GM21367 (cell line): ENCODE measurements at regions not wholly inside any gene's neighbourhood (a gene's known extent, or its start where the extent isn't known, plus 50 kb on each side); places are given as distances from the start of the nearest gene placed in this dataset.
"Not testable (repeated sequence)": the region's sequence is repeated elsewhere in the genome, so short reads cannot be mapped to it uniquely, and the experiment has no call there.

Experiments used
- ATAC-seq: cut with Tn5 transposase; IDR thresholded peaks from one replicate; pipeline ENCODE4 v1.9.1; 2021; ENCODE audit not compliant: unreplicated experiment

DNA sequence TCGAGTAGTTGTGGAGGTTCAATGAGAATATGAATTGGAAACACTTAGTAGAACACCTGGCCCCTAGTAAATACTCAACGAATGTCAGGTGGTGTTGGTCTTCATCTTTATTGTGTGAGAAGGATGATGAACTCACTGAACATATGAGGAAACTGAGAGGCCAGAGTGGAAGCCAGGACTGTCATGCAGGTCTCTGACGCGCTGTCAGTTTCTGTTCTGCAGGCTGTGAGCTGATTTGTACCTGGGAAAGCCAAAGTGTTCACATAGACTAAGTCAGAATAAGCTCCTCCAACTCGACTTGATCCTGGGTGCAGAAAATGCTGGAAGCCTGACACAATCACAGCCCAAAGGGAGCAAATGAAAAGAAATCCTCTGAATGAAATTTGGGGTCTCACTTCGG is 222.2 kb downstream of the LY86 start:
- no peak for ATAC-seq

DNA sequence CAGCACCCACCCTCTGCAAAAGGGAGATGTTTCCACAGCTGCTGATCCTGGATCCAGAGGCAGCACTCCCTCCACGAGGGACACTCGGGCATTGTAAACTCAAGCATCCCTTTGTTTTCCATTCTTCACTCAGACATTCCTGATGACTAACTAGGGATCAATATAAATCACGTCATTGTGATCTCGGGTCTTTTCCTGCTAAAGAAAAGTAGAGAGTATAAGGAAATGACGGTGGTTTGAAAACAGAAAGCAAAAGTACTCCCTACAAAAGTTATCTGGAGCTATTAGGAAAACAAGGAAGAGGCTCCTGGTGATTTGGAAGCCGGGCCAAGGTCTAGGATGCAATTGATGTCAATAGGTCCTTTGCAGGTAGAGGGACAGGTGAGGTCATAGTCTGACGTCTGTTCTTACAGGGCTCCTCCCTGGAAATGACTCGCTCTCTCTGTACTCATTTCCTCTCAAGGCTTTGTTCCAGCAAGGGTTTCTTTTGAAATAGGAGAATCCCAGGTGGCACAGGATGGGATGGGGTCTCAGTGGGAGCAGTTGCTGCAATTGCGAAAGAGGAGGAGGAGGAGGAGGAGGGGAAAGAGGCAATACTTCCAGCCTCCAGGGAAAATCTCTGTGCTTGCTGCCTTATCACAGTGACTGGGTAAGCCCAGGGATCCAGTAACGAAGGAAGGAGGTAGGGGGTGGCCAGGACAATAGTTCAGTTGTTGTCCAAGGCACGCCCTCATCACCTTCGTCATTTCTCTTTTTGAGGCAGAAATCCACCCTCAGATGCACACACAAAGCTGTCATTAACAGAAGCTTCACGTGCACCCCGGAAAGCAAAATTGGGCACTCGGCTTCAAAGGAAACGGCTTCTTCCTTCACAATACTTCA is 222.8 kb downstream of the LY86 start:
- ATAC-seq, result no peak

DNA sequence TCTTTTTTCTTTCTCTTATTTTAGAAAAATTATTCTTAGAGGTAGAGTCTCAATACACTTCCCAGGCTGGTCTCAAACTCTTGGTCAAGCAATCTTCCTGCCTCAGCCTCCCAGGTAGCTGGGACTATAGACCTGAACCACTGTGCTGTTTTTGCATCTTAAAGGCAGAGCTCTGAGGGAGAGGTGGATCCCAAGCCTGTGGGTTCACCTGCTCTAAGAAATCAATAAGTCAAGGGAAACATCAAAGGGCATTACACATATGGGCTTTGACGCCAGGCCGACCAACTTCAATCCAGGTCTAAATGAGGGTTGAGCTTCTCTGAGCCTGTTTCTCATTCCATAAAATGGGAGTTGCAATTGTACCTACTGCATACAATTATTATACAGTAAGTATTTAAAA is 223.9 kb downstream of the LY86 start:
- ATAC-seq, result no peak

DNA sequence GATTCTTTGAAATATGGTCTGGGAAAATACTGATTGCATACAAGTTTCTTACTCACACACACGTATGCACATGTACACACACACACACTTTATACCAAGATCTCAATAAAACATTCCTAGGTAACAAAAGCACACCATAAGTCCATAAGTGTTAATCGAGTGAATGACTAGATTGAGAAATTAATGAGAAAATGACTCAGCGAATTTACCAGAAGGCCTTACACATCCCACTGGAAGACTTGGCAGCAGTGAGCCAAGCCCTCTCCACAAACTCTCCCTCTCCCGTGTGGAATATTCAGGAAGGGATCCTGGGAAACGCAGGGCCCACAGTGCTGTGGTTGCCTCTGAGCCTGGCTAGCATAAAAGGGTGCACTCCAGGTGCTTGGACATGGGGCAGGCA is 227.2 kb downstream of the LY86 start:
- ATAC-seq, result no peak

DNA sequence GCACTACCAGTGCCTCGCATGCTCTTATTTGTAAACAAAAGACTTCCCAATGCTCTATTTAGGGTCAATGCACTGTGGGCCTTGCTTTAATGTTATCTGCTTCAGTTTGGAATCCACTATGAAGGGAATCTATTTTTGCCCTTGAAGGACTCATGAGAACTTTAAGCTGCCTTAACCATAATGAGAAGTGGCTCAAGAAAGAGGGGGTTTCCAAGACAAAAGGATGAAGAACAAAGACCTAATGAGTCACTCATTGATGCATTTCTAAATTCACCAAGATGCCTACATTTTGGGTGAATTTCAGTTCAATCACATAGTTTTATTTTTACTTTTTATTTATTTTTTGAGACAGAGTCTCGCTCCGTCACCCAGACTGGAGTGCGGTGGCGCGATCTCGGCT is 228.2 kb downstream of the LY86 start:
- ATAC-seq, result no peak

DNA sequence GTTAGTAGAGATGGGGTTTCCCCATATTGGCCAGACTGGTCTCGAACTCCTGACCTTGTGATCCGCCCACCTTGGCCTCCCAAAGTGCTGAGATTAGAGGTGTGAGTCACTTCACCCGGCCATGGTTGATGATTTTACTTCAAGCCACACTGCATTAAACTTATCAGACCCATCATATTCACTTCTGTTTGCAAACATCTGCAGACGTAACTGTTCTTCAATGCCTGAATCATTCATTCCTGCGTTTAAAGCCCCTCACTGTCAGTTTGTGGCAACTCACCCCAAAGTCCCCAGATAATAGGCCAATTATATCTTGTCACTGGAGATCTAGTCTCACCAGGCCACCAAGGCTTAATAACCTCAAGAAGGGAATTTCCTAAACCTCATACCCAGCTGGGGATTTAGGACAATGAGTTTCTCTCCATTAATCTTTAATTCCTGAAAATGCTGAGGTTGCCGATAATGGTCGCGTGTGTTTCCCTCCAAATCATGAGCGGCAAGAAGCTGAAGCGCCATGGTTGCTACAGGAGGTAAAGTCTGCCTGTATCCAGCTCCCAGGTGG is 229.6 kb downstream of the LY86 start:
- no peak for ATAC-seq

DNA sequence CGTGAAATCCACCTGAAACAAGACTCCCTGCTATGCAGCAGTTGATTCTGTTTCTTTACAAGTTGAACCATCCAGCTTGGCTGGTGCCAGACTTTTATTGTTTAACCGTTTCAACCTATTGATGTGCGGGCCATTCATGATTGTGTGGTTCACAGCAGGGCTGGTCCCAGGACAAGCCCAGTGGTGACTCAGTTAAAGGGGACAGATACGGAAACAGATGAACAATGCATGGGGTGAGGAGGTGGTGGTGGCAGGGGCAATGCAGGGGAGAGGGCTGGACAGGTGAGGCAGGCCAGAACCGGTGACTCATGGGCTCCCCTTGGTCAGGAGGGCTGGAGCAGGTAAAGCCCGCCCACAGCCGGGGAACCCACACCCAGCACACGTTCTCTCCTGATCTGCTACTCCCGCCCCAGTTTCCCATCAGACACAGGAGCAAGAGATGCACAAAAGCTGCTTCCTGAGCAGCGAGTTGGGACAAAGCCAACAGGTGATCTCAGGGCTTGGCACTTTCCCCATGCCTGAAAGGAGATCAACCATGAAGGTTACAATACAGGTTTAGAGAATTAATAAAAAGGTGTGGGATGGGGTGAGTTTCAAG is 232.2 kb downstream of the LY86 start:
- ATAC-seq, result no peak

DNA sequence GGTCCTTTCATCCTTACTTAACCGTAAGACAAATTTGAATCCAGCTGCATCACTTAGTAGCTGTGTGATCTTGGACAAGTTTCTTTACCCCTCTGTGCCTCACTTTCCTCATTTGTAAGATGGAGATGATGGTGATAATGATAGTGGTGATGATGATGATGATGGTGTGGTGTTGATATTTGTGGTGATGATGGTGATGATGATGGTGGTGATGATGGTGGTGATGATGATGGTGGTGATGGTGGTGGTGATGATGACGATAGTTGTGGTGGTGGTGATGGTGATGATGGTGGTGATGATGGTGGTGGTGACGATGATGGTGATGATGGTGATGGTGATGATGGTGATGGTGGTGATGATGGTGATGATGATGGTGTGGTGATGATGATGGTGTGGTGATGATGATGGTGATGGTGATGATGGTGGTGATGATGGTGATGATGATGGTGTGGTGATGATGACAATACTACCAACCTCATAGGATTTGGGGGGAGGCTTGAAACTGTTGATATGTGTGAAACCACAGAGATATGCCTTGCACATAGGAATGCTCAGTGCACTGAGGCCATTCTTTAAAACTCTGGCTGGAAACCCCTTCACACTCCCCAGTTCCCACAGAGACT is 233.2 kb downstream of the LY86 start:
- ATAC-seq, result no peak

DNA sequence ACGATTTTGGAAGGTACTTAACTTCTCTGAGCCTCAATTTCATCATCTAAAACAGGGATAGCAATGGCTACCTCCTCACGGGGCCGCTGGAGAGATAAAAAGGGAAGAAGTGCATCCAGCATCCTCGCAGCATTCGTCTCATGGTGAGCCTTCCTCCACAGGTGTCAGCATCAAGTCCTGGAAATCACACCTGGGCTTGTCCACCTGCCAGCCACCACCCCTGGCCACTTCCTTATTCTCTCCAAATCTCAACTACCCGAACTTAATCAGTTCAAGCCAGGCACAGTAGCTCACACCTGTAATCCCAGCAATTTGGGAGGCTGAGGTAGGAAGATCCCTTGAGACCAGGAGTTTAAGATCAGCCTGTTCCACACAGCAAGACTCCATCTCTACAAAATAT is 234.5 kb downstream of the LY86 start:
- no peak for ATAC-seq

DNA sequence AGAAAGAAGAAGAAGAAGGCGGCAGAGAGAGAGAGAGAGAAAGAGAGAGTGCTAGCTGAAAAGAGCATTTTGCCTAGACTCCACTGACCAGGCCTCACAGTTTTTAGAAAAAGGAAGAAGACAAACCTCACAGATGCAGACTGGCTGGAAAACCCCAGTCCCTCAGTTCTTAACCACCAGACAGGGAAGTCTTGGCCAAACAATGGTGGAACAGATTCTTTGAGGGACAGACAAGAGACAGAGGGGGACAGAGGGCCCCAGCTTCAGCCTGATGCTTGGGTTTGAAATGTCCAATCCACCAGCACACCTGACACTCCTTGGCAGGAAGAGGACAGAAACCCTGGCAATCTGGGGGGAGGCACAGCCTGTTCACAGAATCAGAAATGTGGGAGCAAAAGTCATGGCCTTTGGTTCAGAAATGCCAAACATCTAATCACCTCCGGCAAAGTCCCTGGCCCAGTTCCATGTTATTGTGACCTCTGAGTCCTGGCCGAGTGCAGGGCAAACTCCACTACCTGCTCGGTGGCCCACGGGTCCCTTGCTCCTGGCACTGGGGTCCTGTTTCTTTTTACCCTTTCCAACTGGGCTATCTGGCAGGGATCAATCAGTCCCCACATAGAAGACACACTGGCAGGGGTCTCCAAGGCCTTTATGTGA is 235.2 kb downstream of the LY86 start:
- no peak for ATAC-seq

DNA sequence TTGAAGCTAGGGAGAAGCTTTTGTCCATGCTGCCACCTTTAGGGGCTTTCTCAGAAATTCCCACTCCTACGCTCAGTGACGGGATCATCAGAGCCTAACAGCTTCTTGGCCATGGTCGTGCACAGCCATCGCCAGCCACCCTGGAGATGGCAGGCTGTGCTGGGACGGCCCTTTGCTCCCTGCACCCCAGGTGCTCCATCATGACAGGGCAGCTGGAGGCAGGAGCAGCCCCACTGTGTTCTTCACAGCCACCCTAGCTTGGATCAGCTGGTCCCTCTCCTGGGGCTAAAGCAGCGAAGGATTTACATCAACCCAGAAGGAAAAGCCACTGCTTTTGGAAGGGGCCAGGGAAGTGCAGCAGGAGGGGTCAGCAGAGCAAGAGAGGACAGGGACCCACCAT is 235.9 kb downstream of the LY86 start:
- no peak for ATAC-seq

DNA sequence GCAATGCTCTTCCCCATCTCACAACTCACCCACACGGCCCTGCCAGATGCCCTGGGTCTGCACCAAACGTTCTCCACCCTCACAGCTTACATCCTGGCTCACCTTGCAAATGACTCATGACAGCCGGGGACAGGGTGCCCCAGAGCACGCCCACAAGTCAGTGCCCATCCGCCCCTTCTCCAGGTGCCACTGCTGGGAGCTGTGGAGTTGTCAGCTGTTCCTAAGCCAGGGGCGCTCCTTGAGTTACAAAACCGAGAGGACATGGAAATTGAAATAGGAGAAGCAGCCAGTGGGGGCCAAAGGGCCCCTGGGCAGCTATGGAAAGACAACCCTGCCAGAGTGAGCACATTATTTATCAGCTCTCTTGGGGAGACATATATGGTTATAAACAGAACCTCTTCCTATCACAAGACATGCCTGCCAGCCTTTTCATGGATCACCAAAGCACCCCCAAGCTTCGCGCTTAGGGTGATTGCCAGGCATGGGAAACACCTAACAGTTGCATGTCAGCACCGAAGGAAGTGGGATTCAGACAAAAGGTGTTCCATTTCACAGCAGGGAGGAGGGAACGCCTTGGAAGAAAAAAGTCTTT is 236.8 kb downstream of the LY86 start:
- ATAC-seq, result no peak

DNA sequence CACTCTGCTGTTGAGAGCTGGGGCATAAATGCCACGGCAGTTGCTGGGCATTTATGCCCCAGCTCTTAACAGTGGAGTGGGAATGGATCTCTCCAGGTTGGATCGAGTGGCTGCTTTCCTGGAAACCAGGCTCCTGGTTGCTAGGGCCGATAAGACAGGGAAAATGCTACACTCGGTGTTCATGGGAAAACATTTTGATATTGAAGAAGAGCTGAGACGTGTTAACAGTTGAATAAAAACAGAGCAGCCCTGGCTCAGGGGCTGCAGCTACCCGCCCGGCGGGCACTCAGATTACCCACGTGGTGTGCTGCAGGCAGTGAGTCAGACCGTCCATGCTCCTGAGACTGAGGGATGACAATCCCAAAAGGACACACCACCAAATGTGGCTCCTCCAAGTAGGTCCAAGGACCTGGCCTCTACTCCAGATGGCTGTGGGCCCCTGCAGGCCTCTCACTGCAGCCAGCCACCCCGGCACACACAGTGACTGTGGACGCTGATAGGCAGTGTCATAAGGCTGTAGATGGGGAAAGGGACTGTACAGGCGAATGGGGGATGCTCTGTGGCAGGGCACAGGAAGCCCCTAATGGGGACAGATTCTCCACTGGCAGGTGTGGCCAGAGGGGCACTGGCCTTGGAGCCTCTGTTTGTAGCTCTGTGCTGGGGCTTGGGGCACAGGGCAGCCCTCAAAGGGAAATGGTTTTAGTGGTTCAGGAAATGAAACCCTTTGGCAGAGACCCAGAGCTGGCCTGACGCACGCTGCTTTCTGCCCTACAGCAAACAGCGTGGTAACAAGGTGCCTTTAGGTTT is 237.8 kb downstream of the LY86 start:
- ATAC-seq, result peak; percentile 83

DNA sequence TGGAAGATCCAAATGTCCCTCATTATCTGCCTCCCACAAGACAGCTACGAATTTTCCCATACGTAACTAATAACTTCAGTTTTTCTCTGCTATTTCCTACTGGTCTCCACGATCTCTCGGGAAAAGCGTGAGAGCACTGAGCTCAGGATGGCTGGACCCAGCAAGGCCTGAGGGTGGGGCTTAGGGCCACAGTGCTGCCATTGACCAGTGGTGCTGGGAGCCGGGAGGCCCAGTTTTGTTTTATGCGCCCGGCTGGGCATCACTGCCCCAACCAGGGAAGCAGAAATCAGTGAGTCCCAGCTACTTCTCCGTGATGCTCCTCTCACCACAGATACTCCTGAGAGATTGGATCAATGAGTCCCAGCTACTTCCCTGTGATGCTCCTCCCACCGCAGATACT is 238.4 kb downstream of the LY86 start:
- ATAC-seq, result no peak

DNA sequence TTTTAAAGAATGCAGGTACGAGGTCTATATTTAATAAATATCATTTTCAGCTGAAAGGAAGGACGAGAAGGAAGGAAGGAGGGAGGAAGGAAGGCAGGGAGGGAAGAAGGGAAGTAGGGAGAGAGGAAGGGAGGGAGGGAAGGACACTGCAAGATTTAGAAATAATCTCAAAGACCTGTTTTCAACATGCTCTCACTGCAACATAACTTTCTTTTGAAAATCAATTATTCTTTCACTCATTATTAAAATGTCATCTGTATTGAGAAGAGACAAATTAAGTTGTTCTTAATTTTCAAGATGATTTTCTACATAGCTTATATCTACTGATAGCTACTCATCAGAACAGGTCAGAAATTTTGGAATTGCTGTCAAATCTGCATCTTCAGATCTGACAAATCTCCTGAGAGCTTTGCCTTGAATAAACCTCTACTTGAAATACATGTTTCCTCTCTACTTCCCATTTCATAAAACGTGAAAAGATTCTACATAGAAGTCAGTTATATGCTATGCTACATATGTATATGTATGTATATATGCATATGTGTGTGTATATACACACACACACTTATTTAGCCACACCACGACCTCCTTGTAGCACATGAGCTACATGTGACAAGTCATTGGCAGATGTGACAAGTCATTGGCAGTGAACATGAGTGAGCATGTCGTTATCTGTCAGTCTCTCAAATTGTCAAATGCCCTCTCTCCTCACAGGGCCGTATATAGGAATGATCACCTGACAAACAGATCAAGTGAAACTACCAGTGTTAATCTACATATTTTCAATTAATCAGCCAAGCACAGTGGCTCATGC is 241.6 kb downstream of the LY86 start:
- ATAC-seq, result no peak

DNA sequence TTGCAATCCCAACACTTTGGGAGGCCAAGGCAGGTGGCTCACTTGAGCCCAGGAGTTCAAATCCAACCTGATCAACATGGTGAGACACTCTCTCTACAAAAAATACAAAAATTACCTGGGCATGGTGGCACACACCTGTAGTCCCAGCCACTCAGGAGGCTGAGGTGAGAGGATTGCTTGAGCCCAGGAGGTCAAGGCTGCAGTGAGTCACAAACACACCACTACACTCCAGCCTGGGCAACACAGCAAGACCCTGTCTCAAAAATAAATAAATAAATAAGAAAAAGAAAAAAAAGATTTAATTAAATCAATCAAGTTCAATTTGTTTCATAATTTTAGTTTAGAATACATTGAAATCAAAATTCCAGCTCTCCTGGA is 242.2 kb downstream of the LY86 start:
- not testable (repeated sequence) for ATAC-seq

DNA sequence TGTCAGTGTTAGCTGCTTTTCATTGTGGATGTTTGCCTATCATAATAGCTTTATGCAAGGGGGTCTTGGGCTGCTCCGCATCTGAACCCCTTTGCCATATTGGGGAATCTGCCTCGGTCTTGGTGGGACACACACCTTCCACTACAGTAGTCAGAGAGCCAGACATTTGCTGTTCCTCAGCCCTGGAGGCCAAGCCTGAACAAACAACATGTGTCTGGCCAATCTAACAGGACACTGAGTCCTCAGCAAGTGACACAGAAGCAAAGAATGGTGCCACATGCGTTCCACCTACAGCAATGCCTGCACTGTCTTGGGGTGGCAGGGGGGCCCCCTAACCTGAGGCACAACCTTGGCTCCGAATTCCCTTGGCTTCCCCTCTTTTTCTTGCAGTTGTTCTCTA is 243.9 kb downstream of the LY86 start:
- no peak for ATAC-seq

DNA sequence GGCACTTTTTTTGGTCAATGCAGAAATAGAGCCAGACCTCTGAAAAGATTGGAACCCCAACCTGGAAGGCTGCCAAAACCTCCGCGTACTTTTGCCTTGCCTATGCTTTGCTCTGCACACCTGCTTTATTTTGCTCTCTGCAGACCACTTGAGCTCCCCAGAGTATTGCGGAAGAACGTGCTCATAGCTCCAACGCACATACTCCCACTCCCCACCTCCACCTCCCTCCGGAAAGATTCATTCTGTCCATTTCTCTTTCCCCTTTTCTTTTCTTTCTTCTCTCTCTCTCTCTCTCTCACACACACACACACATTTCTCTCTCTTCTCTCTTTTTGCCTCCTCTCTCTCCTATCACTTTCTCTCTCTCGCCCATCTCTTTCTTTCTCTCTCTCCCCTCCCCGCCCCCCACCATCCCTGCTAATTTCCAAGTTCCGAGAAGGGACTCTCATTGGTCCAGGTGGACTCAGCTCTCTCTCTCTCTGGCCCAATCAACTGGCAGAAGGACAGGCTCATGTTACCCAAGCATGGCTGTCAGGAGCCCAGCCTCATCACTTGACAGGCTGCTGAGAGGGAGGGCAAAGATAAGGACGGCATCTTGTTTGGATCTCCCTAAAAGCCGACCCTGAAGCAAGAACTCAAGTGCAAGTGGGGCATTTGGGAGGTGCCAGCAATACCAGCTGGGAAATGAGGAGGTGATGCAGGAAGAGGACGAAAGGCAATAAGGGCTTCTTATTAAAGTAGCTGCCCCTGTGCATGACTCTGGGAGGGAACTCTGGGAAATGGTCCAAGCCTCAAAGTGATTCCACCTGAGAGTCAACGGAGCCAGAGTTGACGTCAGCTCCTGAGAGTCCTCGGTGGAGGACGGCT is 246.1 kb downstream of the LY86 start:
- ATAC-seq, result no peak

DNA sequence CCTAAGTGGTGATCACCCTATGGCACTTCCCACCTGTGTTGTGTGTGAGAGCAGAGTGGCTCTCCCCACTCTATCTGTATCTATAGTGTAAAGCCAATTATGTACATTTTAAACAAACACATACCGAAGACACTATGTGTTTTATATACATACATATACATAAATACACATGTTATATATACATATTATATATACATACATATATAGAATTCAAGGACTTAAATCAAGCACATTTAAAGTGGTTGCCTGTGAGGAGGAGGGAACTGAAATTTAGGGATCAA is 246.6 kb downstream of the LY86 start:
- ATAC-seq, result no peak
